CD4-positive, alpha-beta memory T cell (primary cell): ENCODE measurements at regions not wholly inside any gene's neighbourhood (a gene's known extent, or its start where the extent isn't known, plus 50 kb on each side); places are given as distances from the start of the nearest gene placed in this dataset.
"Not testable (repeated sequence)": the region's sequence is repeated elsewhere in the genome, so short reads cannot be mapped to it uniquely, and the experiment has no call there.

Experiments used
- CTCF ChIA-PET: fragments of 350-600 bp; sonication (Branson Sonifier 250); formaldehyde crosslinking; loops from one replicate; lab custom pipeline; 2021; ENCODE audit warnings: inconsistent platforms; ENCODE audit not compliant: partially characterized antibody; lab: Charles Lee
- POLR2A ChIA-PET: fragments of 350-600 bp; sonication (Branson Sonifier 250); formaldehyde crosslinking; loops from one replicate; lab custom pipeline; 2021; ENCODE audit not compliant: partially characterized antibody; lab: Charles Lee
- DNase-seq, 5 donors: peaks; one replicate each; pipeline versions ENCODE4 v3.0.0 to v3.0.0-alpha.2; 2020 to 2022; ENCODE audit warnings: mixed read lengths in 1 of 5
- H3K27ac ChIP-seq: one replicate; pipeline ENCODE4 v1.7.0; 2013; ENCODE audit warnings: low read depth, low read length
- H3K27me3 ChIP-seq: 2 replicates; pipeline ENCODE4 v1.7.0; 2013; ENCODE audit warnings: mild to moderate bottlenecking, low read length, moderate library complexity; ENCODE audit not compliant: insufficient read depth
- H3K36me3 ChIP-seq: 2 replicates; pipeline ENCODE4 v1.7.0; 2013; ENCODE audit warnings: mild to moderate bottlenecking, low read length, moderate library complexity; ENCODE audit not compliant: insufficient read depth
- H3K4me1 ChIP-seq: 2 replicates; pipeline ENCODE4 v1.7.0; 2013; ENCODE audit warnings: mild to moderate bottlenecking, low read length, moderate library complexity; ENCODE audit not compliant: insufficient read depth
- H3K4me3 ChIP-seq, 2 donors: one replicate each; pipeline ENCODE4 v1.7.0; 2013; ENCODE audit warnings: low read length in 2 of 2, mild to moderate bottlenecking in 1 of 2
- H3K9me3 ChIP-seq, 2 donors: one replicate each; pipeline ENCODE4 v1.7.0; 2013; ENCODE audit warnings: low read length in 2 of 2, control low read depth in 1 of 2; ENCODE audit not compliant: control insufficient read depth in 1 of 2
- H3K27ac Mint-ChIP-seq, 7 donors: one replicate each; pipeline ENCODE4 v1.8.0; 2020 to 2021; ENCODE audit warnings: mixed read lengths in 7 of 7, mild to moderate bottlenecking in 6 of 7, inconsistent platforms in 3 of 7, moderate library complexity in 3 of 7
- H3K27me3 Mint-ChIP-seq, 2 donors: one replicate each; pipeline ENCODE4 v1.8.0; 2020 to 2021; ENCODE audit warnings: mixed read lengths in 2 of 2
- H3K36me3 Mint-ChIP-seq, 2 donors: one replicate each; pipeline ENCODE4 v1.8.0; 2020 to 2021; ENCODE audit warnings: mixed read lengths in 2 of 2, inconsistent platforms in 1 of 2, mild to moderate bottlenecking in 1 of 2
- H3K4me1 Mint-ChIP-seq, 4 donors: one replicate each; pipeline ENCODE4 v1.8.0; 2020 to 2021; ENCODE audit warnings: mixed read lengths in 4 of 4, mild to moderate bottlenecking in 1 of 4
- H3K4me3 Mint-ChIP-seq, 8 donors: one replicate each; pipeline ENCODE4 v1.8.0; 2020 to 2021; ENCODE audit warnings: mixed read lengths in 8 of 8, mild to moderate bottlenecking in 7 of 8, moderate library complexity in 6 of 8, inconsistent platforms in 3 of 8
- H3K9me3 Mint-ChIP-seq, 8 donors: one replicate each; pipeline ENCODE4 v1.8.0; 2020 to 2021; ENCODE audit warnings: mixed read lengths in 8 of 8, mild to moderate bottlenecking in 5 of 8, inconsistent platforms in 3 of 8, moderate library complexity in 1 of 8
- intact Hi-C: fragments of 100-400 bp; cut with micrococcal nuclease; formaldehyde crosslinking; loops from one replicate; pipeline ENCODE4 v1.15.1; 2023

DNA sequence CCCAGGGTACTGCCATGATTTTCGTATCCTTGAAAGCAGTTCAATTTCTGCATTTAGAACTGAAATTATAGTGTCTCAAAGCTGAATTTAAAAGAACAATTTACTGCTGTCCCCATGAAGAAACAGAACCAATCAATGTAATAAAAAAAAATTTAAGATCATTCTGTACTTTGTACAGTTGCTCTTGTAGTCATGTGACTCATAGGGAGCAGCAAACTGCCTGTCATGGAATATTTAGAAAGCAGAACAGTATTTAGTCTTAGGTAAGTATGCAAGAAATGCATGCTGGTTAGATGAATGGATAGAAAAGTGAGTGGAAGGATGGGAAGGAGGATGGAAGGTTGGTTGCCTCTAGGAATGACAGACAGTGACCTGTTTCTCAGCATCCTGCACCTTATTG lies 450.9 kb downstream of the RAB38 start:
- Histone ChIP-seq H3K36me3 (no peaks in the 10 kb centered on the region), H3K27ac (no peak overlapping the region), H3K4me1 (no peaks in the 10 kb centered on the region), H3K4me3 (no peak overlapping the region), H3K27me3 (no peaks in the 10 kb centered on the region), H3K9me3 (no peaks in the 10 kb centered on the region)
- intact Hi-C loops, result no loop called here
- DNase-seq, result no peak
- Mint-ChIP-seq H3K27me3 (no peaks in the 10 kb centered on the region), H3K27ac (no peak overlapping the region), H3K4me3 (no peak overlapping the region), H3K36me3 (no peaks in the 10 kb centered on the region), H3K4me1 (no peaks in the 10 kb centered on the region), H3K9me3 (peaks cover 0 to 5% (median 0%) of the 10 kb centered on the region in 8 donors)
- CTCF ChIA-PET, result no interaction called here
- POLR2A ChIA-PET, result no interaction called here

DNA sequence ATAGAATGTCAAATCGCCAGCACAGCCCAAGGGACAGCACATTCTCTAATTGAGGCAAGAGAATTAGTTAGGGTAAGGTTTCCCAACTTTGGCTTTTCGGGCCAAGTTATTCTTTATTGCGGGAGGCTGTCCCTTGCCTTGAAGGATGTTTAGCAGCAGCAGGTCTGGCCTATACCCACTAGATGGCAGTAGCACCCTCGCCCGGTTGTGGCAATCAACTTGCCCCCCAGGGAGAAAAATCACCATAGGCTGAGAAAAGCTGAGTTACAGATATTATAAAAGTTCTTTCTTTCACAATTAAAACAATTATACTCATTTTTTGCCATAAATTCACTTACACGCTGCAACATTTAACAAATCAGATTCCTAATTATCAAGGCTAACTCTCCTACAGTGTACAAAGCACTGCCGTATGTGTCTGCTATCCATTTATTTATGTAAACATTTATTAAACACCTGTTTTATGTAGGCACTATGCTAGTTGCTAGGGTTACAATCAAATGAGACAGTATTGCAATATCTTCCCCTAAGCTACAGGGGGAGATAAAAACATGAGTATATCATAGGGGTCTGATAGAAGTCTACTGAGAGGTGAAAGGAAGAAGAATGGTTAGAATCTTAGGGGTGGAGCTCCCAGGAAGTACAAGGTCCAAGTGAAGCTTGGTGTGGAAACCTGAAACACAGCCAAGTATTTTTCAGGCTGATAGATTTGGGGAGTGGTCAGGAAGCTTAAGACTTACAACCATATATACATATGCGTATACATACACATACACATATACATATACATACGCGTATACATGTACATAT lies 452.3 kb downstream of the RAB38 start:
- Histone ChIP-seq H3K9me3 (no peaks in the 10 kb centered on the region), H3K4me1 (no peaks in the 10 kb centered on the region), H3K27me3 (no peaks in the 10 kb centered on the region), H3K27ac (no peak overlapping the region), H3K4me3 (no peak overlapping the region), H3K36me3 (no peaks in the 10 kb centered on the region)
- DNase-seq, result no peak
- POLR2A ChIA-PET, result no interaction called here
- Mint-ChIP-seq H3K36me3 (no peaks in the 10 kb centered on the region), H3K27me3 (no peaks in the 10 kb centered on the region), H3K4me3 (no peak overlapping the region), H3K9me3 (peaks cover 0 to 5% (median 2%) of the 10 kb centered on the region in 8 donors), H3K27ac (no peak overlapping the region), H3K4me1 (no peaks in the 10 kb centered on the region)
- CTCF ChIA-PET, result interaction anchor here (0.9 kb wide), 1 partner anchor 8 kb away, joined by 3 read pairs; no protein-coding TSS in a partner anchor
- intact Hi-C loops, result no loop called here

DNA sequence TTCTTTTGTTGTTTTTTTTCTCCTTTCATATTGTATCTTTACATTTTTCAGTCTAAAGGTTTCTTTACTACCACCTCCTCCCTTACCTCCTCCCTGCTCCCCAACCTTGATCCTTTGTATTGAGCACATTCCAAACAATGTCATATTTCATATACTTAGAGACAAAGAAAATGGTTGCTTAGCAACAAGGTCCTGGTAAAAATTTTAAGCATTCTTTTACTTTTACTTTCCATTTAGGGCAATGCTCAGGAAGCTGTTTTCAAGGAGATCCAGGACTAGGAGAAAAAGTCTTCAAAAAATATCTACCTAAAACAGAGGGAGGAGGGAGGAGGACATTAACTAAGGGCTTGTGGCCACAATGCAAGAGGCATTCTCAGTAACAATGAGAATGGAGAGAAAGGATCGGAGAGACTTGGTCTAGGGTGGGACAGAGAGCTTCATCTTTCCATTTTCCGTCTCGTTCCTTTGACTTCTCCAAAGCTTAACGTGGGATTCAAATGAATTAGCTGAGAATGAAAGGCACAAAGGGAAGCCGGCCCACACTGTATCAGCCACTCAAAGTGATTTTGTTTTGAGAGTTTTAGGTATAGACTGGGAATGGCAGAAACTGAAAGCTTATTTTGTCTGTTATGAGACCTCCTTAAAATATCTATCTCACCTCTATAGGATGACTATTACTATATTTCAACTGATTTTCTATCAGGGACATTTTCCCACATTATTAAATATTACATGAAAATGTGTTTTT lies 455.7 kb downstream of the RAB38 start:
- Histone ChIP-seq H3K4me1 (no peaks in the 10 kb centered on the region), H3K36me3 (no peaks in the 10 kb centered on the region), H3K4me3 (no peak overlapping the region), H3K27ac (no peak overlapping the region), H3K9me3 (no peaks in the 10 kb centered on the region), H3K27me3 (no peaks in the 10 kb centered on the region)
- H3K4me3 Mint-ChIP-seq, result no peak overlapping the region
- no peak for DNase-seq
- intact Hi-C loops, result no loop called here
- no peak overlapping the region for H3K27ac Mint-ChIP-seq
- H3K27me3 Mint-ChIP-seq, result peaks cover 0 to 1% of the 10 kb centered on the region in 2 donors
- H3K36me3 Mint-ChIP-seq, result no peaks in the 10 kb centered on the region
- POLR2A ChIA-PET, result no interaction called here
- CTCF ChIA-PET, result no interaction called here
- no peaks in the 10 kb centered on the region for H3K4me1 Mint-ChIP-seq
- peaks cover 0 to 5% (median 2%) of the 10 kb centered on the region in 8 donors for H3K9me3 Mint-ChIP-seq

DNA sequence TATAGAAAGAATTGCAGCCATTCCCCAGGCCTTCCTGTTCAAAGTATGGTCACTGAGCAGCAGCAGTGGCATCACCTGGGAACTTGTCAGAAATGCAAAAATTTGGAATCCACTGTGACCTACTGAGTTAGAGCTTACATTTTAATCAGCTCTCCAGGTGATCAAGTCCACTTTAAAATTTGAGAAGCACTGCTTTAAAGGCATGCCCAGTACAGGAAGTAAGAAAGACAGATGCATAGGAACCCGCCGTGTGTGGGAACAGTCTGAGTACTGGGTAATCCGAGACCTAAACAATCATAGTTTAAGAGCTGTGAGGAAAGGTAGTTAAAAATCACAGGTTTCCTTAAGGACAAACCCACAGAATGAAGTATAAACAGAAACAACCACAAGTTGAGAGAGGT lies 462.4 kb downstream of the RAB38 start:
- POLR2A ChIA-PET, result no interaction called here
- H3K36me3 ChIP-seq, result no peaks in the 10 kb centered on the region
- no peak for DNase-seq
- no peaks in the 10 kb centered on the region for H3K4me1 ChIP-seq
- Mint-ChIP-seq H3K36me3 (no peaks in the 10 kb centered on the region), H3K4me3 (no peak overlapping the region), H3K4me1 (no peaks in the 10 kb centered on the region), H3K9me3 (peaks cover 0 to 10% (median 3%) of the 10 kb centered on the region in 8 donors), H3K27ac (no peak overlapping the region), H3K27me3 (peaks cover 0 to 1% of the 10 kb centered on the region in 2 donors)
- CTCF ChIA-PET, result no interaction called here
- H3K27me3 ChIP-seq, result no peaks in the 10 kb centered on the region
- H3K4me3 ChIP-seq, result no peak overlapping the region
- H3K9me3 ChIP-seq, result no peaks in the 10 kb centered on the region
- intact Hi-C loops, result no loop called here
- no peak overlapping the region for H3K27ac ChIP-seq

DNA sequence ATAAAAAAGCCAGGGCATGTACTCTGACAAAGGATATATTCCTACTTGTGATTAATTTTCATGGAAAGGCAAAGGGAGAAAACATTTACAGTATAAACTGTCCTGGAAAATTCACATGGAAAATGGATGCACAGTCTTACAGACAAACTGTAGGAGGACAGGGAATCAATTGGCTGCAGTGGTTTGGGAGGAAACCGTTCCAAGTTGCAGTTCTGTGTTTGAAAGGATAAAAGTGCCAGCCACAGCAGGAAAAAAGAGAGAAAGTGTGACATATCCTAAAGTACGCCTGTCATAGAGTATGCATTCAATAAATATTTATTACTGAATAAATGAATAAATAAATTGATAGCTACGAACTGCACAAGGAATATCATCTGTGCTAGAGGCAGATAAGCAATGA lies 462.9 kb downstream of the RAB38 start:
- H3K27ac ChIP-seq, result no peak overlapping the region
- H3K4me1 Mint-ChIP-seq, result no peaks in the 10 kb centered on the region
- H3K27me3 Mint-ChIP-seq, result peaks cover 0 to 1% of the 10 kb centered on the region in 2 donors
- no peaks in the 10 kb centered on the region for H3K36me3 ChIP-seq
- H3K27ac Mint-ChIP-seq, result no peak overlapping the region
- no peak overlapping the region for H3K4me3 Mint-ChIP-seq
- ChIA-PET CTCF (no interaction called here), POLR2A (no interaction called here)
- H3K9me3 Mint-ChIP-seq, result peaks cover 0 to 10% (median 3%) of the 10 kb centered on the region in 8 donors
- DNase-seq, result no peak
- H3K36me3 Mint-ChIP-seq, result no peaks in the 10 kb centered on the region
- H3K4me3 ChIP-seq, result no peak overlapping the region
- no peaks in the 10 kb centered on the region for H3K27me3 ChIP-seq
- intact Hi-C loops, result no loop called here
- H3K4me1 ChIP-seq, result no peaks in the 10 kb centered on the region
- H3K9me3 ChIP-seq, result no peaks in the 10 kb centered on the region

DNA sequence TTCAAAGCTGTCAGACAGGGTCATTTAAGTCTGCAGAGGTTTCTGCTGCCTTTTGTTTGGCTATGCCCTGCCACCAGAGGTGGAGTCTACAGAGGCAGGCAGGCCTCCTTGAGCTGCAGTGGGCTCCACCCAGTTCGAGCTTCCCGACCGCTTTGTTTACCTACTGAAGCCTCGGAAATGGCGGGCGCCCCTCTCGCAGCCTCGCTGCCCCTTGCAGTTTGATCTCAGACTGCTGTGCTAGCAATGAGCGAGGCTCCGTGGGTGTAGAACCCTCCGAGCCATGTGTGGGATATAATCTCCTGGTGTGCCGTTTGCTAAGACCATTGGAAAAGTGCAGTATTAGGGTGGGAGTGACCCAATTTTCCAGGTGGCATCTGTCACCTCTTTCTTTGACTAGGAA lies 471.7 kb downstream of the RAB38 start:
- H3K27me3 ChIP-seq, H3K36me3 Mint-ChIP-seq, DNase-seq, H3K27ac ChIP-seq, H3K4me3 ChIP-seq, H3K9me3 ChIP-seq, H3K4me1 Mint-ChIP-seq, H3K4me1 ChIP-seq, CTCF ChIA-PET, H3K36me3 ChIP-seq, H3K27me3 Mint-ChIP-seq, intact Hi-C loops, H3K27ac Mint-ChIP-seq, POLR2A ChIA-PET, H3K4me3 Mint-ChIP-seq: not testable (repeated sequence)
- peaks cover 2 to 26% (median 10%) of the 10 kb centered on the region in 8 donors for H3K9me3 Mint-ChIP-seq

DNA sequence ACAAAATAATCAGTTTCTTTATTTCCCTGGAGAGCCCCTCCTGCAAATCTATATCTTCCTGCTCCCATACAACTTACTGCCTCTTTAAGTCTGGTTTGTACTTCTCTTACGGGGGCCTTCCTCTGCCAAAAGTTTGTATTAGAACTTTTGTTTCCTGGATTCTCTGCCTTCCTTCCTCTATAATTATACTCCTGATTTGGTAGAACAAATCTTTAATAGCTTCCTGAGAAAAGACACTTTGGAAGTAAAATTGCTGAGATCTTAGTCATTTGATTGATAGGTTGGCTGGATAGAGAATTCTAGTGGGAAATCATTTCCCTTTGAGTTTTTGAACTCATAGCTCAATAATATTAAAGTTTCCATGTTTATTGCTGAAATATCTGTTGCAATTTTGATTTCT lies 499.2 kb downstream of the RAB38 start:
- POLR2A ChIA-PET, result no interaction called here
- no peaks in the 10 kb centered on the region for H3K36me3 Mint-ChIP-seq
- no peak overlapping the region for H3K4me3 Mint-ChIP-seq

More for the DNA sequence above, 499.2 kb downstream of the RAB38 start:
- Histone ChIP-seq H3K9me3 (no peaks in the 10 kb centered on the region), H3K36me3 (no peaks in the 10 kb centered on the region), H3K4me1 (no peaks in the 10 kb centered on the region), H3K27me3 (no peaks in the 10 kb centered on the region), H3K27ac (no peak overlapping the region), H3K4me3 (no peak overlapping the region)
- CTCF ChIA-PET, result no interaction called here
- Mint-ChIP-seq H3K4me1 (no peaks in the 10 kb centered on the region), H3K9me3 (peaks cover 0 to 10% (median under 1%) of the 10 kb centered on the region in 8 donors), H3K27me3 (no peaks in the 10 kb centered on the region), H3K27ac (no peak overlapping the region)
- DNase-seq, result no peak
- intact Hi-C loops, result no loop called here
